HEK293T (cell line): ENCODE measurements at regions not wholly inside any gene's neighbourhood (a gene's known extent, or its start where the extent isn't known, plus 50 kb on each side); places are given as distances from the start of the nearest gene placed in this dataset.

Source experiments
- CTCF ChIA-PET: fragments of 350-600 bp; formaldehyde crosslinking; extraction: SDS; loops from one replicate; lab custom pipeline; 2021; ENCODE audit warnings: antibody characterized with exemption, inconsistent platforms; lab: Yijun Ruan, JAX
- POLR2A ChIA-PET: fragments of 350-600 bp; formaldehyde crosslinking; extraction: SDS; loops from one replicate; lab custom pipeline; 2020; ENCODE audit warnings: antibody characterized with exemption, inconsistent platforms; lab: Yijun Ruan, JAX
- DNase-seq: peaks from one replicate; pipeline ENCODE4 v3.0.0; 2012; ENCODE audit warnings: mixed read lengths; ENCODE audit errors: extremely low spot score
- ARNT ChIP-seq: fragments of 450-650 bp; IDR thresholded peaks from 2 replicates; pipeline ENCODE4 v1.6.1; 2017; ENCODE audit warnings: mild to moderate bottlenecking
- BHLHE40 ChIP-seq: fragments of 450-650 bp; IDR thresholded peaks from 2 replicates; pipeline ENCODE4 v1.6.1; 2016; ENCODE audit warnings: mild to moderate bottlenecking, moderate library complexity, borderline replicate concordance
- CTBP1 ChIP-seq: fragments of 450-650 bp; IDR thresholded peaks from 2 replicates; pipeline ENCODE4 v1.6.1; 2016; ENCODE audit warnings: borderline replicate concordance
- ELF4 ChIP-seq: fragments of 450-650 bp; IDR thresholded peaks from 2 replicates; pipeline ENCODE4 v1.6.1; 2017; ENCODE audit warnings: antibody characterized with exemption
- FOXA1 ChIP-seq: fragments of 450-650 bp; IDR thresholded peaks from 2 replicates; pipeline ENCODE4 v1.6.1; 2016; ENCODE audit warnings: mild to moderate bottlenecking
- FOXK2 ChIP-seq: fragments of 450-650 bp; IDR thresholded peaks from 2 replicates; pipeline ENCODE4 v1.6.1; 2016; ENCODE audit warnings: mild to moderate bottlenecking
- FOXM1 ChIP-seq: fragments of 450-650 bp; IDR thresholded peaks from 2 replicates; pipeline ENCODE4 v1.6.1; 2017; ENCODE audit warnings: mild to moderate bottlenecking, borderline replicate concordance
- HDGF ChIP-seq: fragments of 450-650 bp; IDR thresholded peaks from 2 replicates; pipeline ENCODE4 v1.6.1; 2017; ENCODE audit warnings: antibody characterized with exemption, borderline replicate concordance
- L3MBTL2 ChIP-seq: fragments of 450-650 bp; conservative IDR thresholded peaks from 2 replicates; pipeline ENCODE4 v1.6.1; 2016; ENCODE audit warnings: mild to moderate bottlenecking
- LEF1 ChIP-seq: fragments of 450-650 bp; IDR thresholded peaks from 2 replicates; pipeline ENCODE4 v1.6.1; 2017; ENCODE audit warnings: mild to moderate bottlenecking, borderline replicate concordance
- NFRKB ChIP-seq: fragments of 450-650 bp; IDR thresholded peaks from 2 replicates; pipeline ENCODE4 v1.6.1; 2016; ENCODE audit warnings: mild to moderate bottlenecking, moderate library complexity
- PKNOX1 ChIP-seq: fragments of 450-650 bp; IDR thresholded peaks from 2 replicates; pipeline ENCODE4 v1.6.1; 2016
- SP1 ChIP-seq: fragments of 450-650 bp; IDR thresholded peaks from 2 replicates; pipeline ENCODE4 v1.6.1; 2017
- SUZ12 ChIP-seq: fragments of 450-650 bp; IDR thresholded peaks from 2 replicates; pipeline ENCODE4 v1.6.1; 2016; ENCODE audit warnings: mild to moderate bottlenecking
- TARDBP ChIP-seq: fragments of 450-650 bp; IDR thresholded peaks from 2 replicates; pipeline ENCODE4 v1.6.1; 2016
- ZNF384 ChIP-seq: fragments of 450-650 bp; IDR thresholded peaks from 2 replicates; pipeline ENCODE4 v1.6.1; 2016

GRCh38 chr2:15788455-15788829, 151.9 kb upstream of the MYCN start:
- no peak for DNase-seq
- POLR2A ChIA-PET: no interaction called here
- CTCF ChIA-PET: no interaction called here
- TF ChIP-seq L3MBTL2: no peak
- TF ChIP-seq LEF1: no peak
- TF ChIP-seq FOXK2: no peak
- TF ChIP-seq SUZ12: no peak
- no peak for TF ChIP-seq CTBP1
- TF ChIP-seq PKNOX1: no peak
- TF ChIP-seq ZNF384: no peak
- no peak for TF ChIP-seq SP1
- no peak for TF ChIP-seq HDGF
- no peak for TF ChIP-seq BHLHE40
- no peak for TF ChIP-seq FOXM1

GRCh38 chr2:15788830-15789229, 151.5 kb upstream of the MYCN start:
- CTCF ChIA-PET: no interaction called here
- no peak for TF ChIP-seq FOXK2
- TF ChIP-seq FOXA1: no peak
- TF ChIP-seq SP1: no peak
- no peak for TF ChIP-seq L3MBTL2
- no peak for TF ChIP-seq BHLHE40
- TF ChIP-seq ELF4: no peak
- no peak for TF ChIP-seq CTBP1
- POLR2A ChIA-PET: no interaction called here
- DNase-seq: no peak

GRCh38 chr2:15789381-15790062, 150.8 kb upstream of the MYCN start:
- POLR2A ChIA-PET: no interaction called here
- DNase-seq: no peak
- no peak for TF ChIP-seq FOXM1
- CTCF ChIA-PET: no interaction called here

DNA sequence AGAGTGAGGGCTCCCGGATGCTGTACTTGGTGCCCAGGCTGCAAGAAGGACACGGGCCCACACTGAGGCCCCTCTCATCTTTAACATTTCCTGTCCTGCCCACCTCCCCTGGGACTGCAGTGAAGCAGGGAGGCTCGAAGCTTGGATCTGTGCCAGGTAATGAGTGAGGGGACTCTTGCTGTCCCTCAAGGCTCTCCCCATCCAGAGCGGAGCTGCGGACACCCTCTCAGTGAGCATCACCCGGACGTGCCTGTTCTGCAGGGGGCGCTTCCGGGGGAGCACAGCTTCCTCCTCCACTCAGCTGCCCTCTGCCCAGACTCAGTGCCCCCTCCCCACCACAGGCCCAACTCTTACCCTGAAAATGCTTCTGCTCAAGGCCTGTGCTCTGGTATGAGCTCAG, 150.0 kb upstream of the MYCN start:
- POLR2A ChIA-PET: no interaction called here
- no peak for DNase-seq
- CTCF ChIA-PET: no interaction called here
- TF ChIP-seq TARDBP (no peak), SUZ12 (no peak), CTBP1 (no peak), LEF1 (no peak), NFRKB (no peak), FOXA1 (no peak), ARNT (no peak), L3MBTL2 (no peak), ZNF384 (no peak)

DNA sequence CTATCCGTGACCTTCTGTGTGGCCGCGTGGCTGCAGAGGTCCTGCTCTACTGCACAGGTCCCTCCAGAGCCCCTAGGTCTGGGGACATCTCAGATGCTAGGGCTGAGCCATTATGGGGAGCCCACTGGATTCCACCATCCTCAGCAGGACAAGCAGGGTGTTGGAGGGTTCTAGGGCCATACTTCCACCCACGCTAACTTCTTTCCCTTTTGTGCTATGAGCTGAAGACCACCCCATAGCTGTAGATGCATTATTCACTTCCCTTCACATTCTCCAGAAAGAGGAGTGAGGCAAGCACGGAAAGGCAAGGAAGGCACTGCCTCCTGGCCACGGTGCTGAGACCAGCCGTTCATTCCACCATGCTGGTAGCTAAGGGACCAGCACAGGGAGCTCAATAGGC, 149.5 kb upstream of the MYCN start:
- no peak for DNase-seq
- ChIA-PET CTCF (no interaction called here), POLR2A (no interaction called here)
- TF ChIP-seq SUZ12: no peak

DNA sequence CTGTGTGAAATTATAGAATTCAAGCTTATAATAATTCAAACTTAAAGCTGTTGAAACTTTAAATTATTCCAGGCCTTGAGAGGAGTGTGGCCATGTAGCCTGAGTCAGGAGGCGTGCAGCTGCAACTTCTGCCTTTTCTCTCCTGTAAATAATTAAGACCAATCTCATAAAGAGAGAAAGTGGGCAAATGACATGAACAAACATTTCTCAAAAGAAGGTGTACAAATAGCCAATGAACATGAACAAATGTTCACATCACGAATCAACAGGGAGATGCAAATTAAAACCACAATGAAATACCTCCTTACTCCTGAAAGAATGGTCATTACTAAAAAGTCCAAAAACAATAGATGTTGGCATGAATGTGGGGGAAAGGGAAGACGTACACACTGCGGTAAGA, 149.1 kb upstream of the MYCN start:
- ChIA-PET POLR2A (no interaction called here), CTCF (no interaction called here)
- no peak for DNase-seq
- TF ChIP-seq FOXM1 (no peak), LEF1 (no peak), ELF4 (no peak), ARNT (no peak), NFRKB (no peak), HDGF (no peak), CTBP1 (no peak), FOXA1 (no peak), ZNF384 (no peak), TARDBP (no peak)

- DNase-seq: no peak
- no peak for TF ChIP-seq SUZ12
- no peak for TF ChIP-seq HDGF
- no peak for TF ChIP-seq SP1
- no peak for TF ChIP-seq LEF1
- TF ChIP-seq FOXA1: no peak
- no peak for TF ChIP-seq FOXM1
- no peak for TF ChIP-seq PKNOX1
- no peak for TF ChIP-seq ELF4
- no peak for TF ChIP-seq ARNT
- ChIA-PET POLR2A (no interaction called here), CTCF (no interaction called here)
These were observed 148.0 kb upstream of the MYCN start for GRCh38 chr2:15792331-15792730.
